WTC11 (cell line): ENCODE measurements at regions not wholly inside any gene's neighbourhood (a gene's known extent, or its start where the extent isn't known, plus 50 kb on each side); places are given as distances from the start of the nearest gene placed in this dataset.

Experiments used
- ATF2 ChIP-seq: sonication (generic); formaldehyde crosslinking; IDR thresholded peaks from 2 replicates; pipeline ENCODE4 v1.8.1; 2022; ENCODE audit warnings: low read depth, missing genetic modification reagents, borderline replicate concordance
- CBFB ChIP-seq: sonication (generic); formaldehyde crosslinking; IDR thresholded peaks from 2 replicates; pipeline ENCODE4 v1.8.1; 2022; ENCODE audit warnings: mild to moderate bottlenecking, low read depth, missing genetic modification reagents
- CREB1 ChIP-seq: sonication (generic); formaldehyde crosslinking; IDR thresholded peaks from 2 replicates; pipeline ENCODE4 v1.8.0; 2023; ENCODE audit warnings: mild to moderate bottlenecking, missing genetic modification reagents
- CTCF ChIP-seq: fragments of 200-600 bp; IDR thresholded peaks from 2 replicates; pipeline ENCODE4 v1.8.0; 2022; ENCODE audit warnings: antibody characterized with exemption
- FOXJ3 ChIP-seq: sonication (generic); formaldehyde crosslinking; IDR thresholded peaks from 2 replicates; pipeline ENCODE4 v1.9.0; 2021; ENCODE audit warnings: missing genetic modification reagents, mild to moderate bottlenecking, borderline replicate concordance
- FOXK1 ChIP-seq: sonication (generic); formaldehyde crosslinking; IDR thresholded peaks from 2 replicates; pipeline ENCODE4 v1.8.0; 2022; ENCODE audit warnings: mild to moderate bottlenecking, moderate library complexity, missing genetic modification reagents
- NFYB ChIP-seq: sonication (generic); formaldehyde crosslinking; conservative IDR thresholded peaks from 2 replicates; pipeline ENCODE4 v1.8.0; 2022; ENCODE audit warnings: low read depth, missing genetic modification reagents
- NR1H2 ChIP-seq: sonication (generic); formaldehyde crosslinking; IDR thresholded peaks from 2 replicates; pipeline ENCODE4 v1.9.0; 2021; ENCODE audit warnings: mild to moderate bottlenecking, moderate library complexity, missing genetic modification reagents
- PREB ChIP-seq: sonication (generic); formaldehyde crosslinking; IDR thresholded peaks from 2 replicates; pipeline ENCODE4 v1.8.1; 2022; ENCODE audit warnings: mild to moderate bottlenecking, missing genetic modification reagents, moderate library complexity, borderline replicate concordance
- TEAD1 ChIP-seq: sonication (generic); formaldehyde crosslinking; IDR thresholded peaks from 2 replicates; pipeline ENCODE4 v1.8.0; 2022; ENCODE audit warnings: mild to moderate bottlenecking, missing genetic modification reagents
- TP53 ChIP-seq: sonication (generic); formaldehyde crosslinking; IDR thresholded peaks from 2 replicates; pipeline ENCODE4 v1.8.1; 2023; ENCODE audit warnings: mild to moderate bottlenecking, missing genetic modification reagents
- ZNF416 ChIP-seq: fragments of 250-450 bp; sonication (Bioruptor Pico); IDR thresholded peaks from 2 replicates; pipeline ENCODE4 v1.9.0; 2021; ENCODE audit warnings: mild to moderate bottlenecking, inconsistent platforms
- ZSCAN18 ChIP-seq: fragments of 250-450 bp; sonication (Bioruptor Pico); IDR thresholded peaks from 2 replicates; pipeline ENCODE4 v2.1.2; 2022; ENCODE audit warnings: mild to moderate bottlenecking, moderate library complexity
- TF ChIP-seq, protein P1 (sequence below): sonication (generic); formaldehyde crosslinking; conservative IDR thresholded peaks from 2 replicates; pipeline ENCODE4 v1.8.1; 2022; ENCODE audit warnings: mild to moderate bottlenecking, missing genetic modification reagents

- TF ChIP-seq CREB1 (CRISPR knock-in tag) (no peak), CTCF (no peak), ZNF416 (no peak), ZSCAN18 (CRISPR knock-in tag) (no peak), CBFB (CRISPR knock-in tag) (no peak), ATF2 (CRISPR knock-in tag) (no peak), NR1H2 (CRISPR knock-in tag) (no peak), TP53 (no peak), TEAD1 (CRISPR knock-in tag) (no peak), FOXK1 (CRISPR knock-in tag) (no peak), FOXJ3 (CRISPR knock-in tag) (no peak), NFYB (CRISPR knock-in tag) (no peak), PREB (CRISPR knock-in tag) (no peak)
- TF ChIP-seq, protein P1, sequence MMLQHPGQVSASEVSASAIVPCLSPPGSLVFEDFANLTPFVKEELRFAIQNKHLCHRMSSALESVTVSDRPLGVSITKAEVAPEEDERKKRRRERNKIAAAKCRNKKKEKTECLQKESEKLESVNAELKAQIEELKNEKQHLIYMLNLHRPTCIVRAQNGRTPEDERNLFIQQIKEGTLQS = no peak
These were observed 838.2 kb upstream of the CHAC2 start for GRCh38 chr2:52929412-52929811.
